HG03565 (cell line): ENCODE measurements at regions not wholly inside any gene's neighbourhood (a gene's known extent, or its start where the extent isn't known, plus 50 kb on each side); places are given as distances from the start of the nearest gene placed in this dataset.
"Not testable (repeated sequence)": the region's sequence is repeated elsewhere in the genome, so short reads cannot be mapped to it uniquely, and the experiment has no call there.

Experiments
- ATAC-seq: cut with Tn5 transposase; IDR thresholded peaks from one replicate; pipeline ENCODE4 v1.9.1; 2021; ENCODE audit warnings: mild to moderate bottlenecking, moderate library complexity; ENCODE audit not compliant: unreplicated experiment

DNA sequence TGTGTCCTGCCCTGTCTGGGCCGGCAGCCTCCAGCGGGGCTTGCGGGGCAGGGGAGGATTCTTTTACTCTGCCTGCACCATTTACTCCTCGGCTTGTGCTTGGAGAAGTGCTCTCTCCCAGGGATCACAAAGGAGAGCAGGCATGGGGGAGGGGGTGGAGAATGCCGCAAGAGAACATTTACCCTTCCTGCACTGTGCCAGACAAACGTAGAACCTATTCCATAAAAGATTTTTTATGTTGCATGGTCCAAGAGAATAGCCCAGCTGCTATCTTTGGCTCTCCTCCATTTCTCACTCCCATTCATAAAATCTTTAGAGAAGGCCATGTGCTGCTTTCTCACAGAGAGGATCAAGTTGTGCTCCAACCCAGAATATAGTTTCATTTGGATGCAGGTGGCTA, 159.4 kb downstream of the SPTSSA start:
- no peak for ATAC-seq

DNA sequence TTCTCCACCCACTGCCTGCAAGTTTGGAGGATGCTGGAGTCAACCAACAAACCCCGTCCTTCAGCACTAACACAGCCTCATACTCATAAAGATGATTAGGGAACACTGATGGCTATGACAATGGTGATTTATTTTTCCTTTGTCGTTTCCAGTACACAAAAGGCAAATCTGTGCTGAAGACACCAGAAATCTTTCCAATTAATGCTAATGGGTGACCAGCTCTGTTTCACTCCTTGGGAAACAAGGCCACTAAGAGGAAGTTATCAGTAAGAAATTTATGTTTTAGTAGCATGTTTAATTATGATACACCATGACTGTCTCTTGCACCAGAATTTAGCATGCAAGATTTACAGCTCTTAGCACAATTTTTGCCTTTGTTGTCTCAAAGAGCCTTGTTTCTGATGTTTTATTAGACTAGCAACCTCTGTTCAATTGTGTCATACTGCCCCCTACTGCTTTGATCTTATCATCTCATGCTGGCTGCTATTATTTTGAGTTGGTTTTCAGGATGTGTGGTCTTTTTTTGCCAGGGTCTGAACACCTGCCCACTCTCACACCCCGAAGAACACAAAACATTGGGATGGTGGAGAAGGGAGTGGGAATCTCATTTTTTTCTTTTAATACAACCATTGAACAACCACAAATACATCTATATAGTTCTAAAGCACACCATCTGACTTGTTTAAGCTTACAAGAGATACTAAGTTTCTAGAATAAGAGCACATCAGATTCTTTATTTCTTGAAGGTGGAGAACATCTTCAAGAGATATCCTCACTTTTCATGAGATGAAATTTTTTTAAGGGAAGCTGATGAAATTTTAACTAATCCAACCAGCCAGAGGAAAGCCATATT, 160.9 kb downstream of the SPTSSA start:
- ATAC-seq, result no peak

- ATAC-seq, result no peak
These were observed 161.7 kb downstream of the SPTSSA start for GRCh38 chr14:34300330-34300729.

- ATAC-seq, result no peak
These were observed 162.7 kb downstream of the SPTSSA start for GRCh38 chr14:34299360-34299759.

GRCh38 chr14:34297786-34298520, 164.1 kb downstream of the SPTSSA start:
- ATAC-seq, result no peak

- no peak for ATAC-seq
These were observed 178.4 kb downstream of the SPTSSA start for GRCh38 chr14:34283590-34283989.

DNA sequence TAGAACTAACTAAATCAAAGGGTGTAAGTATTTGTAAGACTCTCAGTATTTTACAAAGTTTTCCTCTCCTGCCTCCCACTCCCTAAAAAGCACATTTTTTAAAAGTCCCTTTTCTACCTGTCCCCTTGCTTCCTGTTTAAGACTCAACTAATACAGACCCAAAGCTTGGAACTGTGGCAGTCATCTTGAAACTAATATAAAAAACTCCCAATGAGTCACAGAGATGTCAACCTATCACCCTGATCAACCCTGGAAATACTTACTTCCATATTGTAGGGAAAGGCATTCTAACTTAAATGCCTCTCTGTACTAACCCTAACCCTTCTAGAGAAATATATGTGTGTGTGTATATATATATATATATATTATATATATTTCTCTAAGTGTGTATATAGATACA, 184.8 kb downstream of the SPTSSA start:
- ATAC-seq, result peak; percentile 51

DNA sequence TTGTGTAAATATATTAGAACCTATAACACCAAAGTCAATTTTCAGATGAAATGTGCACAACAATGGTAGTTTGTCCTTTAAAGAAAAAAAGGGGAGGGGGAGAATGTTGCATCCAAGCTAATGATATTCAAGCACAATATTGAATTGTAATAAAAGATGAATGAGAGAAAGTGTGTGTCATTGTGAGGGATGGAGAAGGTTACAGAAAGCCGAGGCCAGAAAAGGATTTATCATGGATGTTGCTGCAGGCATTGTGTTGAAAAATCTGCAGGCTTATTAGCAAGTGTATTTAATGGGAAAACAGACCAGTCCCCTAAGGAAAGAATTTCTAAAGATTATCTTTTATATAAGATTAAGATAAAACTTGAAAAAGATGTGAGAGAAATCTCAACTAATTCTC, 186.5 kb downstream of the SPTSSA start:
- ATAC-seq, result no peak

DNA sequence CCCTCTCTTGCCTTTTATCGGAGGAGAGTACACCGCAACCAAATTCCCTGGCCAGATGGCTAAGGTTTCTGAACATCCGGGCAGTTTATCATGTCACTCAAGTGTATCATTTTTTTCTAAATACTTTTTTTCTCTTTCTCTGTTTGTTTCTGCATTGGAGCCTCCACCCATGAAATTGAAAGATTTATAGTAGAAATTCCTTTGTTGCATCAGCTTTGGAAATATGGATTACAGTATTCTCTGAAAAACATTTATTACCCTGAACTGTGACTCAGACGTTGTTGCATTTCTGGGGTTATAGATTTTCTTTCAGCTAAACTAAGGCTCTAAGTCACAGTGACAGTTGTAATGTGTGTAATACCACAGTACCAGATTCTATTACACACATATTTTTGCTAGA, 187.0 kb downstream of the SPTSSA start:
- no peak for ATAC-seq

DNA sequence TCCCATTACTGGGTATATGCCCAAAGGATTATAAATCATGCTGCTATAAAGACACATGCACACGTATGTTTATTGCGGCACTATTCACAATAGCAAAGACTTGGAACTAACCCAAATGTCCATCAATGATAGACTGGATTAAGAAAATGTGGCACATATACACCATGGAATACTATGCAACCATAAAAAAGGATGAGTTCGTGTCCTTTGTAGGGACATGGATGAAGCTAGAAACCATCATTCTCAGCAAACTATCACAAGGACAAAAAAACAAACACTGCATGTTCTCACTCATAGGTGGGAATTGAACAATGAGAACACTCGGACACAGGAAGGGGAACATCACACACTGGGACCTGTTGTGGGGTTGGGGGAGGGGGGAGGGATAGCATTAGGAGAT, 188.3 kb downstream of the SPTSSA start:
- not testable (repeated sequence) for ATAC-seq

- no peak for ATAC-seq
These were observed 191.7 kb downstream of the SPTSSA start for GRCh38 chr14:34270361-34270760.

- no peak for ATAC-seq
These were observed 195.7 kb downstream of the SPTSSA start for GRCh38 chr14:34266344-34266743.

DNA sequence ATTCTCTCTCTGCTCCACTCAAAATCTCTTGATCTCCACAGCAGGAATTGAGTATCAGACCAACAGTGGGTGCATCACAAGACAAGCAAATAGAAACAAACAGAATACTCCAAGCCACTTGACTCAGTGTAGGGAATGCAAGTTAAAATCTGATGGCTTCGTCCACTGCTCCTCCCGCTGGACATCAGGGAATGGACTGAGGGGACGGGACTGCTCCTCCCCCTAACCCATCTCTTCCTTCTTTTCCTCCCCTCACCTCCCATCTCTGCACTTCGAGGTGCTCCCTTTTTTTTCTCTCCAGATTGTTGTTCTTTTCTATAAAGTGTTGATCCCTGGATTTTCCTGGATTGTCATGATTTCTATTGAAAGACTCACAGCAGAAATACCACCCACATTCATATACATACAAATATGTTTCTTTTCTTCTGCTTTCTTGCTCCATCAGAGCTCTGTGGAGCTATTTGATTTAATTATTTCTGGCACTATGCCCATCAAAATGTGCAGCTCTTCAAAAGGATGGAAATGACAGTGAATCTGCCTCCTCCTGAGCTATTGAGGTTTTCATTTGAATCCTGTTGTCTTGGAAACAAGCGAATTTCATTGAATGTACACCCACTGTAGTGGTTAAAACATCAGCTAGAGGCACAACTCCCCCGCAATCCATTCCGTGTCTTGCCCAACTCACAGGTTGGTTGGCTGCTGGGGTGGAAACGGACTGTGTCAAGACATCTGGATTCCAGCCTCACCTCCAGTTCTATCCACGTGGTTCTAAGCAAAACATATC, 199.7 kb downstream of the SPTSSA start:
- ATAC-seq, result no peak

- ATAC-seq, result no peak
These were observed 202.0 kb downstream of the SPTSSA start for GRCh38 chr14:34259996-34260395.

GRCh38 chr14:34258318-34258717, 203.7 kb downstream of the SPTSSA start:
- no peak for ATAC-seq

- no peak for ATAC-seq
These were observed 204.5 kb downstream of the SPTSSA start for GRCh38 chr14:34257505-34257904.

- no peak for ATAC-seq
These were observed 205.8 kb downstream of the SPTSSA start for GRCh38 chr14:34256223-34256622.

DNA sequence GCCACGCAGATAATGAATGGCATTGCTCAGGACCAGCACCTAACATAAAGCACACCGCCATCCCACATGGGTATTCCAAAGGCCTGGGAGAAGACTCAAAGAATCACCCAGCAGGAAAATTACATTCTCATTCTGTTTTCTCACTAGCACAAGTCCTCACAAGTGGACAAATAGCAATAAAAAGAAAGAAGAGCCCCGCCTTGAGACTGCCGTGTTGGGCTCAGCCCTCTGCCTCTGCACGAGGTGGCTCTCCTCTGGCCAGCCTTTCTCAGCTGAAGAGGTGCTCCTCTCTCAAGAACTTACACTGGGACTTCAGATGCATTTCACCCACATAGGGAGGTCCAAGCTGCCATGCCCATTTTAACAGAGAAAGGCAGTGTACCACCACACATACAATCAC, 207.5 kb downstream of the SPTSSA start:
- no peak for ATAC-seq

- no peak for ATAC-seq
These were observed 208.0 kb downstream of the SPTSSA start for GRCh38 chr14:34254031-34254430.

- no peak for ATAC-seq
These were observed 209.8 kb downstream of the SPTSSA start for GRCh38 chr14:34252227-34252626.

GRCh38 chr14:34251662-34252061, 210.4 kb downstream of the SPTSSA start:
- no peak for ATAC-seq
